ENCODE measurements at regions not wholly inside any gene's neighbourhood (a gene's known extent, or its start where the extent isn't known, plus 50 kb on each side); places are given as distances from the start of the nearest gene placed in this dataset.

DNA sequence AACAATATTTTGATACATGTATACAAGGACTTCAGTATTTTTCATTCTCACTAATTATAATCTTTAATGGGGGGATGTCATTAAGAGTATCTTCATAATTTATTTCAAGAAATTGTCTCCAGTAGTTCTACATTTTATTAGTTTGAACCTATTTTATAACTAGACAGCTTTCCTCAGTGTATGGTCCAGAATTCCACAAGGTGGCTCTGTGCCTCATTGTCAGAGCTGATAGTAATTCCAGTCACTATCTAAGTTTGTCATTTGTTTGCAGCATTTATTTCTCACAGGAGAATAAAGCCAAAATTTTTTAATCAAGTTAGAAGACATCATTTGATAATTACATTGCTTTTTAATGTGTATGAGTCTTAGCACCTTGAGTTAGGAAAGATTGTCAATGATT lies 1633.0 kb upstream of the PCDH20 start:
- H3K27ac ChIP-seq (ENCODE audit: low read length) = no peak overlapping the region
- no peak overlapping the region for H3K9ac ChIP-seq (ENCODE audit: low read depth, low read length)
- H3K4me3 ChIP-seq (ENCODE audit: low read length) = no peak overlapping the region
- no peaks in the 10 kb centered on the region for H3K4me1 ChIP-seq (ENCODE audit: insufficient read depth, low read length)
- no peaks in the 10 kb centered on the region for H3K27me3 ChIP-seq (ENCODE audit: insufficient read depth, low read length)
- H3K9me3 ChIP-seq (ENCODE audit: insufficient read depth, low read depth, low read length) = peaks cover 10% of the 10 kb centered on the region
- no peaks in the 10 kb centered on the region for H3K36me3 ChIP-seq (ENCODE audit: insufficient read depth, low read depth, low read length)

DNA sequence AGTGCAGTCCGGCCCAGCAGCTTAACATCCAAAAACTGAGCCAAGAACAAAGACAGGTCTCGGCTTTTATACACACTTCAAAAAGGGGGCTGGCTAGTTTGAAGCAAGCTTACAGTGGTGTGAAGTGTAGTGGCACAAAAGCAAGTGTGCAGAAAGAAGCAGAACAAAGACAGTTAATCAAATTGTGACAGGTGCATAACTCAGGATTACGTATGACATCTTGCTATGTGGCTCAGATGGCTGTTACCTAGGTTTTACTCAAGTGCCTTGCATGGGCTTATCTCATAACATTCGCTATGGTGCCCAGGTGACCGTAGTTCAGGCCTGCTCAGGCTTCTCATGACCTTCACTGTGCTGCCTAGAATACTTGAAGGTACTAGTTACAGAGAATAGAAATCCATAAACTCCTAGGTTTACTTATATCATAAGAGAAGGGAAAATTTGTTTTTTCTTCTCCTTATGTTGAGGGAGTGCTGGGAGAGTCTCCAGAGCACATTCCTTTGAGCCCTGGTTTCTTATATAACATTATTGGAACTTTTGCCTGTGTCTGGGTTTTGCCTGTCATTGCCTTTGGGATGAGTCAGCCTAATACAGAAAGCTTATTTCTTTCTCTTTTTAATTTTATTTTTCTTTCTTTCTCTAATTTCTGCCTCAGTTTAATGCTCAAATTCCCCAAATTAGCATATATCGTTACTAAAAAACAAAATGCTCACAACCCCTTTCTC lies 1629.1 kb upstream of the PCDH20 start:
- peaks cover 7% of the 10 kb centered on the region for H3K9me3 ChIP-seq (ENCODE audit: insufficient read depth, low read depth, low read length)
- H3K9ac ChIP-seq (ENCODE audit: low read depth, low read length) = no peak overlapping the region
- H3K4me1 ChIP-seq (ENCODE audit: insufficient read depth, low read length) = no peaks in the 10 kb centered on the region
- H3K27me3 ChIP-seq (ENCODE audit: insufficient read depth, low read length) = no peaks in the 10 kb centered on the region
- H3K36me3 ChIP-seq (ENCODE audit: insufficient read depth, low read depth, low read length) = no peaks in the 10 kb centered on the region
- H3K4me3 ChIP-seq (ENCODE audit: low read length) = no peak overlapping the region
- H3K27ac ChIP-seq (ENCODE audit: low read length) = no peak overlapping the region

DNA sequence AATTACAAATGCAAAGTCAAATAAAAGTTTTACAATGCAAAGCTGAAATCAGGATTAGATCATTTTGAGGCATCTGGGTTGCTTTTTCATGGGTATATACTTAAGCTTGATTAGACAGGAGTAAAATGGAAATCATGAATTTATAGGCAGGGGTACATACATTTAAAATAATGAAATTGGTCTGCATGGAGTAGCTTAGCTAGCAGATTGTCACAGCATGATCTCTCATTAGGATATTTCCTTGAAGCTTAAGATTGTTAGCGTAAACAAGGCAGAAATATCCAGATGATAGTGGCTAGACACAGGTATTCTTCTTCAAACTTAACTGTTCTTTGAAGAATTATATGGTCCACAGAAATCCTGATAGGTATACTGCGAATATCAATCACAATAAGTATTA lies 1627.0 kb upstream of the PCDH20 start:
- no peak overlapping the region for H3K27ac ChIP-seq (ENCODE audit: low read length)
- H3K9ac ChIP-seq (ENCODE audit: low read depth, low read length) = no peak overlapping the region
- H3K4me1 ChIP-seq (ENCODE audit: insufficient read depth, low read length) = no peaks in the 10 kb centered on the region
- H3K36me3 ChIP-seq (ENCODE audit: insufficient read depth, low read depth, low read length) = no peaks in the 10 kb centered on the region
- H3K9me3 ChIP-seq (ENCODE audit: insufficient read depth, low read depth, low read length) = peaks cover 9% of the 10 kb centered on the region; the same call in 1 of the 2 replicates
- H3K4me3 ChIP-seq (ENCODE audit: low read length) = no peak overlapping the region
- H3K27me3 ChIP-seq (ENCODE audit: insufficient read depth, low read length) = no peaks in the 10 kb centered on the region

DNA sequence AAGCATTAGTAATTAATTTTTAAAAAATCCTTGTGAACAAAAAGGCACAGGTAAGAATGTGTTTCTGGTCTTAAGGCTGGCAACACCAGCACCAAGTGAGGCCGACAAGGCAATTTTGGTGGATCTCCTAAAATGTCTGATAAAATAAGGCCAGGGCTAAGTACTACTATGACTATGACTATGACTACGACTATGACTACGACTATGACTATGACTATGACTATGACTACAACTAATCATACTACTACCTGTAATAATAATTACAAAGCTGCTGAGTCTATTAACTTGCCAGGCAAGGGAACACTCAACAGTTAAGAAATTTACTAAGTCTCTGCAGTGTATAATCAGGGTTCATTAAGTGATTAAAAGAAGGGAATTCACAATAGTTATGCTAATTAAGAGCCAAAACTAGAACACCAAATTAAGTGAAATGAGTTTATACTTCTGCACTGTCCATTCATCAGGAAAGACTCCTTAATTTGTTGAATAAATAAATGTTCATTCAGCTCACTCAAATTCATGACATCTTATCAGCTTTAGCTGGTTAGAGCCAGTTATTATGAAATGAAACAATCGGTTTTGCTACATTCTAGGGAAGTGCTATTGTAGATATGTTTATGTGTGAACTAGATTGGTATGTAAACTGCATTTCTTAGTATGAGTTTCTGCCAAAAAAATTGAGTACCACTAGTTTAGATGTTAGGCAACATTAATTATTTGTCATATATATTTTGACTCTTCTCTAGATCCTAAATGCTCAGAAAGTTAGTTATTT lies 1626.2 kb upstream of the PCDH20 start:
- Histone ChIP-seq H3K9ac (ENCODE audit: low read depth, low read length) (no peak overlapping the region), H3K4me1 (ENCODE audit: insufficient read depth, low read length) (no peaks in the 10 kb centered on the region), H3K4me3 (ENCODE audit: low read length) (no peak overlapping the region), H3K36me3 (ENCODE audit: insufficient read depth, low read depth, low read length) (no peaks in the 10 kb centered on the region), H3K27me3 (ENCODE audit: insufficient read depth, low read length) (no peaks in the 10 kb centered on the region), H3K27ac (ENCODE audit: low read length) (no peak overlapping the region), H3K9me3 (ENCODE audit: insufficient read depth, low read depth, low read length) (peaks cover 9% of the 10 kb centered on the region; the same call in 1 of the 2 replicates)

DNA sequence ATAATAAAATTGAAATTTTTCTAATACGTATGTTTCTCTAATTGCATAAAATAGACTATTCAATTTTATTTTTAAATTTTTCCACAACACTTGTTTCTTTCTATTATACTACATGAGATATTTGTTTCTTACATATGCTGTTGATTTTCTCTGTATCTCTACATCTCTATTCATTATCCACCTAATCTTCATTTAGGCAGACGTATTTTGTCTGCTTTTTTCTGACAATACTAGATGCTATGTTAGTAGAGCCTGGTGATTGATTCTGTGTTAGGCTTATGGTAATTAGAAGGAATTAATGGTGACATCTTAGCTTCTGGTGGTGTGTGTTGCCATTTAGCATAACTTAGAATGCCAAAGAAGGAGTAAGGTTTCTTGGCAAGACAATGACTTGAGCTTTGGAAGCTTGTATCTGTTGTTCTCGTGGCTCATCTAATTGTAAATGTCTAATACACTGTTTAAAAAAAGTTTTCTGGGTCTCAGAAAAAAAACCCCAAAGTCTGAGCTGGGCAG lies 1610.7 kb upstream of the PCDH20 start:
- Histone ChIP-seq H3K27ac (ENCODE audit: low read length) (no peak overlapping the region), H3K27me3 (ENCODE audit: insufficient read depth, low read length) (no peaks in the 10 kb centered on the region), H3K36me3 (ENCODE audit: insufficient read depth, low read depth, low read length) (no peaks in the 10 kb centered on the region), H3K9me3 (ENCODE audit: insufficient read depth, low read depth, low read length) (no peaks in the 10 kb centered on the region), H3K4me1 (ENCODE audit: insufficient read depth, low read length) (no peaks in the 10 kb centered on the region), H3K4me3 (ENCODE audit: low read length) (no peak overlapping the region), H3K9ac (ENCODE audit: low read depth, low read length) (no peak overlapping the region; the same call in 1 of the 2 replicates)

DNA sequence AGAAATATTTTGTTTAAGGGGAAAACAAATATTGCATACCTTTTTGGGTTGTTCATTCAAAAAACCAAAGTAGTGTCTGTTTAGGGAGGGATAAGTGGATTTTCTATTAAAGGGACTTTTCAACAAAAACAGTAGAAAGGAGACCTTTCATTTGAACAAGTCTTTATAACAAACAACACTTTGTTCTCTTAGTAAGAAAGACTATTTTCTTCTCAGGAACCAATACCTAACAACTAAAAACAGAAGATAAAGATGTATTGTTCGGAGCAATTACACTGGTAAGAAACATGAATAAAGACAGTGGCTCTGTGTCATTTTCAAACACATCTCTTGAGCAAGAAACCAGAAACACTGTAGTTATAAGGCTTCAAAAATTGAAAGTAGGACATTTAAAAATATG lies 1610.1 kb upstream of the PCDH20 start:
- Histone ChIP-seq H3K4me3 (ENCODE audit: low read length) (no peak overlapping the region), H3K27ac (ENCODE audit: low read length) (no peak overlapping the region), H3K36me3 (ENCODE audit: insufficient read depth, low read depth, low read length) (no peaks in the 10 kb centered on the region), H3K9ac (ENCODE audit: low read depth, low read length) (no peak overlapping the region), H3K4me1 (ENCODE audit: insufficient read depth, low read length) (no peaks in the 10 kb centered on the region), H3K9me3 (ENCODE audit: insufficient read depth, low read depth, low read length) (no peaks in the 10 kb centered on the region), H3K27me3 (ENCODE audit: insufficient read depth, low read length) (no peaks in the 10 kb centered on the region)

DNA sequence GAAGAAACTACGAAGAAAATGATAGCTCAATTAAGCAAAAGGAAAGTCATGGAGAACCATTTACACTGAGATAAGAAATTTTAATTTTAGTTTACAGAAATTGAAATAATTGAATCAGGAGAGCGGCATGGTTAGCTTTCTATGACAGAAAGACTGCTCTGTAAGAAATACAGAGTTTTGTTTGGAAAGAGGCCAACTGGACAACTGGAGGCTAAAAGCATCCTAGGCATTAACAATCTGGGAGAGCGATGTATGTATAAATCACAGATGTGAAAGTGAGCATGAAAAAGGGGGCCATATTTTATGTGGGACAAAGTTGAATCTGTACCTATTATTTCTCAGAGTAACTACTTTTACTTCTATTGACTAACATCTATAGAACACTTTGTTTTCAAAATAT lies 1608.8 kb upstream of the PCDH20 start:
- no peaks in the 10 kb centered on the region for H3K9me3 ChIP-seq (ENCODE audit: insufficient read depth, low read depth, low read length)
- H3K4me3 ChIP-seq (ENCODE audit: low read length) = no peak overlapping the region
- no peaks in the 10 kb centered on the region for H3K4me1 ChIP-seq (ENCODE audit: insufficient read depth, low read length)
- no peaks in the 10 kb centered on the region for H3K36me3 ChIP-seq (ENCODE audit: insufficient read depth, low read depth, low read length)
- no peaks in the 10 kb centered on the region for H3K27me3 ChIP-seq (ENCODE audit: insufficient read depth, low read length)
- no peak overlapping the region for H3K9ac ChIP-seq (ENCODE audit: low read depth, low read length)
- H3K27ac ChIP-seq (ENCODE audit: low read length) = no peak overlapping the region

DNA sequence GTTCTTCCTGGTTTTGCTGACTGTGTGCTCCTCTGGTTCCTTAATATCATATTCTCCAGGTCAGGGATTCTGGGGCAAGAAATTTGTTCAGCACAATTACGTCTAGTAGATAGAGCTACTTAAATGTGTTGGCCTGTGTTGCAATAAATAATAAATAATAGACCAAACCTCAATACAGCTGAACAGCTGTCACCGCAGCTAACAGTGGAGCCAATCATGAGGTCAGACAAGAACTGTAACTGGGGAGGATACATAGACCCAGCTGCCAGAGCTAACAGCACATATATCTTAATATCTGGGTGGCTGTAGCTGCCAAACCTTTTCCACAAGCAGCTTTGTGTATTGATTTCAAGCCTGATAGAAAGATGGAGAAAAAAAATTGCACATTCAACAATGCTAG lies 1596.3 kb upstream of the PCDH20 start:
- Histone ChIP-seq H3K4me1 (ENCODE audit: insufficient read depth, low read length) (no peaks in the 10 kb centered on the region), H3K4me3 (ENCODE audit: low read length) (no peak overlapping the region), H3K9ac (ENCODE audit: low read depth, low read length) (no peak overlapping the region), H3K9me3 (ENCODE audit: insufficient read depth, low read depth, low read length) (peaks cover 52% of the 10 kb centered on the region), H3K27me3 (ENCODE audit: insufficient read depth, low read length) (no peaks in the 10 kb centered on the region), H3K36me3 (ENCODE audit: insufficient read depth, low read depth, low read length) (no peaks in the 10 kb centered on the region), H3K27ac (ENCODE audit: low read length) (no peak overlapping the region)

DNA sequence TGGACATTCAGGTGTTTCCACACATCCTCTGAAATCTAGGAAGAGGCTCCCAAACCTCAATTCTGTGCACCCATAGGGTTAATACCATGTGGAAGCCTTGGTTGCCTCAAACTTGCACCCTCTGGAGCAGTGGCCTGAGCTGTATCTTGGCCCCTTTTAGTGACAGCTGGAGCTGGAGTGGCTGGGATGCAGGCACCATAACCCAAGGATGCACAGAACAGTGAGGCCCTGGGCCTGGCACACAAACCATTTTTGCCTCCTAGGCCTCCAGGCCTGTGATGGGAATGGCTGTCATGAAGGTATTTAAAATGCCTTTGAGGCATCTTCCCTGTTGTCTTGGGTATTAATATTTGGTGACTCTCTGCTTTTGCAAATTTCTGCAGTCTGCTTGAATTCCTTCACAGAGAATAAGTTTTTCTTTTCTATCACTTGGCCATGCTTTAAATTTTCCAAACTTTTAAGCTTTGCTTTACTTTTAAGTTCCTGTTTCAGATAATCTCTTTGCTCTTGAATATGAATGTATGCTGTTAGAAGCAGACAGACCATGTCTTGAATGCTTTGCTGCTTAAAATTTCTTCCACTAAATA lies 1594.5 kb upstream of the PCDH20 start:
- Histone ChIP-seq H3K9ac (ENCODE audit: low read depth, low read length) (no peak overlapping the region), H3K4me1 (ENCODE audit: insufficient read depth, low read length) (no peaks in the 10 kb centered on the region), H3K27me3 (ENCODE audit: insufficient read depth, low read length) (no peaks in the 10 kb centered on the region), H3K4me3 (ENCODE audit: low read length) (no peak overlapping the region), H3K9me3 (ENCODE audit: insufficient read depth, low read depth, low read length) (peaks cover 51% of the 10 kb centered on the region), H3K36me3 (ENCODE audit: insufficient read depth, low read depth, low read length) (no peaks in the 10 kb centered on the region), H3K27ac (ENCODE audit: low read length) (no peak overlapping the region)

DNA sequence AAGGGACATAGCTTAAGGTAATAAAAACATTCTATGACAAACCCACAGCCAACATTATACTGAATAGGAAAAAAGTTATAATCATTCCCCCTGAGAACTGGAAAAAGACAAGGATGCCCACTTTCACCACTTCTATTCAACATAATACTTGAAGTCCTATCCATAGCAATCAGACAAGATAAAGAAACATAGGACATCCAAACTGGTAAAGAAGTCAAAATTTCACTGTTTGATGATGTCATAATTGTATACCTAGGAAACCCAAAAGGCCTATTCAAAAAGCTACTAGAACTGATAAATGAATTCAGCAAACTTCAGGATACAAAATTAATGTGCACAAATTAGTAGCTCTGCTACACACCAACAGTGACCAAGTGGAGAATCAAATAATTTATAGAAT lies 1590.0 kb upstream of the PCDH20 start:
- H3K27me3 ChIP-seq (ENCODE audit: insufficient read depth, low read length) = no peaks in the 10 kb centered on the region
- no peaks in the 10 kb centered on the region for H3K36me3 ChIP-seq (ENCODE audit: insufficient read depth, low read depth, low read length)
- H3K4me3 ChIP-seq (ENCODE audit: low read length) = no peak overlapping the region
- no peak overlapping the region for H3K9ac ChIP-seq (ENCODE audit: low read depth, low read length)
- H3K27ac ChIP-seq (ENCODE audit: low read length) = no peak overlapping the region
- peaks cover 42% of the 10 kb centered on the region for H3K9me3 ChIP-seq (ENCODE audit: insufficient read depth, low read depth, low read length)
- no peaks in the 10 kb centered on the region for H3K4me1 ChIP-seq (ENCODE audit: insufficient read depth, low read length)

DNA sequence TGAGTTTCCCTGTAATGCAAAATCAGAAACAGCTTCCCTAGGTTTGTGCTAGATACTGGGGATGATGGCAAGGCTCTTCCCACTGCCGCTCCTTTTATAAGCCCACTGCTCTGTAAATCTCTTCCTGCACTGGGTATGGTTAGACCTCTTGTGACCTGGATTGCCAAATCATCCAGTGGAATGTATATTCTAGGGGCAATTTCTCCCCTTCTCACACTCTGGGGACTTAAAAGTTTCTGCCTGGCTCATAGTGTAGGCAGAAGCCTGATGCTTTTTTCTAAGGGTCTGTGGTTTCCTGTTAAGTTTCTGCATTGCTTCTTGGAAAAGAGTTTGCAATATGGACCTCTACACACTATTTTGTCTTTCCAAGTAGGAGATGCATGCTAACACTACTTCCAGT lies 1582.0 kb upstream of the PCDH20 start:
- no peak overlapping the region for H3K4me3 ChIP-seq (ENCODE audit: low read length)
- no peaks in the 10 kb centered on the region for H3K4me1 ChIP-seq (ENCODE audit: insufficient read depth, low read length)
- no peaks in the 10 kb centered on the region for H3K36me3 ChIP-seq (ENCODE audit: insufficient read depth, low read depth, low read length)
- H3K27ac ChIP-seq (ENCODE audit: low read length) = no peak overlapping the region
- no peak overlapping the region for H3K9ac ChIP-seq (ENCODE audit: low read depth, low read length)
- no peaks in the 10 kb centered on the region for H3K27me3 ChIP-seq (ENCODE audit: insufficient read depth, low read length)
- peaks cover 3% of the 10 kb centered on the region; the same call in 1 of the 2 replicates for H3K9me3 ChIP-seq (ENCODE audit: insufficient read depth, low read depth, low read length)
